GM12872 (cell line): ENCODE measurements at regions not wholly inside any gene's neighbourhood (a gene's known extent, or its start where the extent isn't known, plus 50 kb on each side); places are given as distances from the start of the nearest gene placed in this dataset.

ENCODE experiments used
- CTCF ChIP-seq: IDR thresholded peaks from 3 replicates; pipeline ENCODE4 v1.5.1; 2011; ENCODE audit warnings: low read depth, mild to moderate bottlenecking, low read length, moderate library complexity; ENCODE audit not compliant: insufficient read depth

GRCh38 chr2:74735009-74735408 lies 81.0 kb downstream of the SEMA4F start:
- no peak for TF ChIP-seq CTCF

- no peak for TF ChIP-seq CTCF
These were observed 81.5 kb downstream of the SEMA4F start for GRCh38 chr2:74735564-74735963.

- TF ChIP-seq CTCF, result no peak
These were observed 82.5 kb downstream of the SEMA4F start for GRCh38 chr2:74736589-74736988.

- TF ChIP-seq CTCF, result no peak
These were observed 84.5 kb downstream of the SEMA4F start for GRCh38 chr2:74738586-74738985.

- TF ChIP-seq CTCF, result no peak
These were observed 85.1 kb downstream of the SEMA4F start for GRCh38 chr2:74739129-74739528.

GRCh38 chr2:74739733-74740241 lies 85.7 kb downstream of the SEMA4F start:
- TF ChIP-seq CTCF, result no peak

- TF ChIP-seq CTCF, result no peak
These were observed 86.3 kb downstream of the SEMA4F start for GRCh38 chr2:74740395-74740740.
